C4-2B (cell line): ENCODE measurements at regions not wholly inside any gene's neighbourhood (a gene's known extent, or its start where the extent isn't known, plus 50 kb on each side); places are given as distances from the start of the nearest gene placed in this dataset.

Source experiments
- H3K27ac ChIP-seq: fragments of 450-650 bp; 2 replicates; pipeline ENCODE4 v1.5.1; 2017
- ZFX ChIP-seq: fragments of 450-650 bp; IDR thresholded peaks from 2 replicates; pipeline ENCODE4 v1.6.1; 2017
- TF ChIP-seq, protein P1 (sequence below): fragments of 450-650 bp; conservative IDR thresholded peaks from 2 replicates; pipeline ENCODE4 v1.5.1; 2017; ENCODE audit warnings: mild to moderate bottlenecking

DNA sequence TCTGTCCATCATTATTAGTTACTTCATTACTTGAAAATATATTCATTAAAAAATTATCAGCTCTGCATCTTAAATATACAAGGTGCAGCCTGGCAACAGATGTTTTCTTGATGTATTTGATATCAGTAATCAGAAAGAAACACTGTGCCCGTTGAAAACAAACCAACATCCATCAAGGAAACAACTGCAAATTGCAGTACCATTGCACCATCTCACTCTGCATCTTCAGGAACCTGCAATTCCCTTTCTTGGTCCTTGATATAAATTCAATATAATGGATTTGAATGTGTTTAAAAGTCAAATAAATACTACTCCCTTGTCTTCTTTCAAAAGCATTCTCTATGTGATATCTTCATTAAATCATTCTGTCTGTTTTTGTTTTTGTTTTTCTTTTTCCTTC is 1131.2 kb downstream of the FAM181B start:
- TF ChIP-seq ZFX = no peak
- TF ChIP-seq, protein P1, sequence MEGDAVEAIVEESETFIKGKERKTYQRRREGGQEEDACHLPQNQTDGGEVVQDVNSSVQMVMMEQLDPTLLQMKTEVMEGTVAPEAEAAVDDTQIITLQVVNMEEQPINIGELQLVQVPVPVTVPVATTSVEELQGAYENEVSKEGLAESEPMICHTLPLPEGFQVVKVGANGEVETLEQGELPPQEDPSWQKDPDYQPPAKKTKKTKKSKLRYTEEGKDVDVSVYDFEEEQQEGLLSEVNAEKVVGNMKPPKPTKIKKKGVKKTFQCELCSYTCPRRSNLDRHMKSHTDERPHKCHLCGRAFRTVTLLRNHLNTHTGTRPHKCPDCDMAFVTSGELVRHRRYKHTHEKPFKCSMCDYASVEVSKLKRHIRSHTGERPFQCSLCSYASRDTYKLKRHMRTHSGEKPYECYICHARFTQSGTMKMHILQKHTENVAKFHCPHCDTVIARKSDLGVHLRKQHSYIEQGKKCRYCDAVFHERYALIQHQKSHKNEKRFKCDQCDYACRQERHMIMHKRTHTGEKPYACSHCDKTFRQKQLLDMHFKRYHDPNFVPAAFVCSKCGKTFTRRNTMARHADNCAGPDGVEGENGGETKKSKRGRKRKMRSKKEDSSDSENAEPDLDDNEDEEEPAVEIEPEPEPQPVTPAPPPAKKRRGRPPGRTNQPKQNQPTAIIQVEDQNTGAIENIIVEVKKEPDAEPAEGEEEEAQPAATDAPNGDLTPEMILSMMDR = no peak

DNA sequence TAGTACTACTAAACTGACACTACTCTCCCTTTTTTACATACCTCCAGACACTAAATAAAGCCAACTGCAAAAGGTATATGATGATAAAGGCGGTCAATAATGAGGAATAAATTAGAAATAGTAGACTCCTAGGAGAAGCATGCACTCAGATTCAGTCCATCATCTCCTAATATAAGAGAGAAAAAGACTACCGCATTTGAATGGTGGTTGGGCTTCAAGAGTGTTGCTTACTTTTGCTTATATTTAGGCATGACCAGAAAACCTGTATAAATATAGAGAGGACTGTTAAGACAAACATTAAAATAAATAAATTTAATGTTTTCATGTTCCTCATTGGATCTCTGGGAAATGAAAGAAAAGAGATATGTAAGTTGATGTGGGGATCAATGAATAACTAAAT is 1137.0 kb downstream of the FAM181B start:
- TF ChIP-seq, protein P1 = no peak
- no peak for TF ChIP-seq ZFX
- H3K27ac ChIP-seq = no peak overlapping the region

More for the DNA sequence above, 1131.2 kb downstream of the FAM181B start:
- no peak overlapping the region for H3K27ac ChIP-seq

DNA sequence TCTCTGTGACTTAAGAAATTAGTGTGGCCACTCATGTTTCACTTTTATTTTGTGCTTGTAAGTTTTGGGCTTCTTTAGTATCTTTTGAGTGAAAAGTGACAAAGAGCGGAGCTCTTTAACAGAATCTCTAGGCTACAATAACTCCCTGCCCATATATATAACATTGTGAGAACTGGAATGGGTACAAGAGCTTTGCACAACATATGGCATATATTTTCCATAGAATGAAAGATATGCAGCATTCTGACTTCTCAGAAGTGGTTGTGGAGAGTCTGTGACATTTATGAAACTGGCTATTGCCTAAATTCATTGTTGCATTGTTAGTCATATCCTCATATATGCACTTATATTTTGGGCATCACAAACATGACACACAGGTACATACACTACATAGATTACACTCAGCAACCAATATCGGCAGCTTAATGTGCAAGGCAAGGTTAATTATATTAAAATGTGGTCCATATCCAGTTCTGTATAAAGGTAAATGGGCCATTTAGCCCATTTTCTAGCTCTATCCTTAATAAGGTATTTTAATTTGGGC is 1148.2 kb downstream of the FAM181B start:
- H3K27ac ChIP-seq = no peak overlapping the region
- TF ChIP-seq, protein P1 = no peak
- TF ChIP-seq ZFX = no peak

DNA sequence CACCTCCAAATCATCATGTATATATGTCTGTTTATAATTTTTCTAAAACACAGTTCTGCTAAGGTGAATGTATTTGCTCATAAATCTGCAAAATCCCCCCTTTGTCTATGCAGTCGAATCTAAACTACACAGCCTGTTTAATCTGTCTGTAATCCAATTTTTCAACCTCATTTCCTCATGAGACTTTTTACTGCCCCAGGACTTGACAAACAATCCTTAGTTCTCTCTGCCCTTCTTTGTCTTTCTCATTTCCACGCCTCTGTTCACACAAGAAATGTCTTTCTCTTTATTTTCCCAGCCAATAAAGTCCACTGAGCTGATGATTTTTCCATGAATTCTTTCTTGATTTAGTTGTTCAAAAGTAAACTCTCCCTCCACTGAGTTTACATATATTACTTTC is 1154.3 kb downstream of the FAM181B start:
- no peak overlapping the region for H3K27ac ChIP-seq
- TF ChIP-seq ZFX = no peak

DNA sequence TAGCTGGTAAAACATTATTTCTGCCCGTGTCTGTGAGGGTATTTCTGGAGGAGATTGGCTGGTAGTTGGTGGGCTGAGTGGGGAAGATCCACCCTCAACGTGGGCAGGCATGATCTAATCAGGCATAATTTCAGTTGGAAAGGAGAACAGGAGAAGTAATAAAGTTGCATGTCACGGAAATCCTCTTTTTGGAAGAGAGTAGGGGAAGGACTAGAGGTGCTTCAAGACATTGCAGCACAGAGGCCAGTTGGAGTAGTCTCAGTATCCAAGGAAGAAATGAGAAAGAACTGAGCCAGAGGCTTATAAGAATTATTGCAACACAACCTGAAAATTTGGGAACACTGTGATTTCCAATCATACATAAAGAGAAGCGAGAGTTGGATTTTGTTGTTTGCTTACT is 1155.1 kb downstream of the FAM181B start:
- TF ChIP-seq ZFX = no peak
- TF ChIP-seq, protein P1 = no peak
- no peak overlapping the region for H3K27ac ChIP-seq

DNA sequence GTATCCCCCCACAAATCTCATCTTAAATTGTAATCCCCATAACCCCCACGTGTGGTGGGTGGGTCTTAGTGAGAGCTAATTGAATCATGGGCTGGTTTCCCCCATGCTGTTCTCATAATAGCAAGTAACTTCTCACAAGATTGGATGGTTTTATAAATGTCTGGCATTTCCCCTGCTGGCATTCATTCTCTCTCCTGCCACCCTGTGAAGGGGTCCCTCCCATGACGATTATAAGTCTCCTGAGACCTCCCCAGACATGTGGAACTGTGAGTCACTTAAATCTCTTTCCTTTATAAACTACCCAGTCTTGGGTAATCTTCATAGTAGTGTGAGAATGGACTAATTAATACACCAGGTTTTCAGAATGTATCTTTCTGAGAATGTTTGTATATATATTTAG is 1159.4 kb downstream of the FAM181B start:
- no peak overlapping the region for H3K27ac ChIP-seq
- TF ChIP-seq, protein P1 = no peak
- no peak for TF ChIP-seq ZFX

DNA sequence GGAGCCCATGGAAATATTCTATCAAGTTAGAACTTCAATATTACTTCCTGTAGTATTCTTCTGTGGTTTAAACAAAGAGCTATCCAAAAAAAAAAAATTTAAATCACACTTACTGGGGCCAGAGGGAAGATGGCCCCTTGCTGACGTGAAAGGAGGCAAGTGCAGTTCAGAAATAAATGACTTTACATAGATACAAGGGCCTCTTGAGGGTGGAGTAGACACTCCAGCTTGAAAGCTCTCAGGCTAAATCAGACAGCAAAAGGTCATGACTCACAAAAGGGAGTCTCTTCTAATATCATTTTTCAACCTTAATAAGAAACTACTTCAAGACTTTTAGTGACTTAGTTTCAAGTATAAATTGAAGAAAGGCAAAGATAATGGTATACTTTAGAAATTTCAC is 1160.3 kb downstream of the FAM181B start:
- TF ChIP-seq, protein P1 = no peak
- TF ChIP-seq ZFX = no peak

DNA sequence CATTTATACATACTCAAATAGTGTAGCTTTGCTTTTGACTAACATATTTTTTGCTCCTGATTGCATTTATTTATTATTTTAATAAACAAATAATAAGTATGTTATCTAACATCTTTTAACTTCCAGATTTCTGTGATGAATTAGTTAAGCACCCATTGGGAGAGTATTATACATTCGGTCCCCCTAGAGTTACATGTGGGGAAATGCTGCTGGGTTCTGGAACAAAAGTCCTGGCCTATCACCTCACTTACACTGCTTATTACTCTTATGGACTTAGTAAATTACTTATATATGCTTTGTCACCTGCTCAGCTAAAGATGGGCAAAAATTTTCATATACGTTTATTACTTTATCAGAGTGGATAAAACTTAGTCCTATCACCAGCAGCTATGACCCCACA is 1163.0 kb downstream of the FAM181B start:
- H3K27ac ChIP-seq = no peak overlapping the region
- no peak for TF ChIP-seq ZFX
- TF ChIP-seq, protein P1 = no peak; the same call in 1 of the 2 replicates

More for the DNA sequence above, 1160.3 kb downstream of the FAM181B start:
- no peak overlapping the region for H3K27ac ChIP-seq
